Kidney (tissue), 13 donors: ENCODE measurements at regions not wholly inside any gene's neighbourhood (a gene's known extent, or its start where the extent isn't known, plus 50 kb on each side); places are given as distances from the start of the nearest gene placed in this dataset.

Experiments
- DNase-seq, 5 donors: peaks; one replicate each; pipeline ENCODE4 v3.0.0-alpha.2; 2013 to 2020
- FAIRE-seq: peaks from 2 replicates; lab custom pipeline; 2012; peaks lifted over from hg19 to GRCh38; lab: Jason Lieb, UNC
- H3K27ac ChIP-seq, 2 donors: one replicate each; pipeline ENCODE4 v1.7.0; 2013; ENCODE audit warnings: low read depth in 2 of 2, low read length in 2 of 2, inconsistent platforms in 1 of 2
- H3K27me3 ChIP-seq: one replicate; pipeline ENCODE4 v1.7.1; 2013; ENCODE audit warnings: low read length, inconsistent platforms; ENCODE audit not compliant: control insufficient read depth, insufficient read depth
- H3K36me3 ChIP-seq, 3 donors: one replicate each; pipeline versions ENCODE4 v1.7.0 to v1.7.1; 2013; ENCODE audit warnings: low read length in 3 of 3, control low read depth in 1 of 3, inconsistent platforms in 1 of 3; ENCODE audit not compliant: insufficient read depth in 3 of 3, control insufficient read depth in 2 of 3
- H3K4me1 ChIP-seq, 3 donors: one replicate each; pipeline versions ENCODE4 v1.7.0 to v1.7.1; 2013; ENCODE audit warnings: low read length in 3 of 3, inconsistent platforms in 1 of 3, low read depth in 1 of 3; ENCODE audit not compliant: control insufficient read depth in 2 of 3, insufficient read depth in 2 of 3
- H3K4me3 ChIP-seq, 3 donors: one replicate each; pipeline versions ENCODE4 v1.7.0 to v1.8.1; 2013; ENCODE audit warnings: low read length in 3 of 3, control low read depth in 1 of 3, inconsistent platforms in 1 of 3
- H3K9ac ChIP-seq, 3 donors: one replicate each; pipeline versions ENCODE4 v1.7.0 to v1.7.1; 2013; ENCODE audit warnings: low read length in 3 of 3, control low read depth in 1 of 3, inconsistent platforms in 1 of 3
- H3K9me3 ChIP-seq, 3 donors: one replicate each; pipeline versions ENCODE4 v1.7.0 to v1.7.1; 2013; ENCODE audit warnings: low read length in 3 of 3, control low read depth in 1 of 3, inconsistent platforms in 1 of 3; ENCODE audit not compliant: control insufficient read depth in 2 of 3, insufficient read depth in 1 of 3
- intact Hi-C: fragments of 100-400 bp; cut with DNase I; formaldehyde crosslinking; loops from one replicate; pipeline ENCODE4 v1.11.1; 2022
- TF ChIP-seq, protein P1 (sequence below): IDR thresholded peaks from 3 replicates; pipeline ENCODE4 v1.5.1; 2012; ENCODE audit warnings: mild to moderate bottlenecking, moderate library complexity, borderline replicate concordance; ENCODE audit not compliant: insufficient read depth; ENCODE audit errors: extremely low read depth
- donor health status: control.
- donor health status: control.
- donor health status: control.
- donor health status: control.
- donor health status: control.
- donor health status: DM: yes; HTN: yes; CAD: no.
- donor health status: Normal renal cell carcinoma (clear cell type).

DNA sequence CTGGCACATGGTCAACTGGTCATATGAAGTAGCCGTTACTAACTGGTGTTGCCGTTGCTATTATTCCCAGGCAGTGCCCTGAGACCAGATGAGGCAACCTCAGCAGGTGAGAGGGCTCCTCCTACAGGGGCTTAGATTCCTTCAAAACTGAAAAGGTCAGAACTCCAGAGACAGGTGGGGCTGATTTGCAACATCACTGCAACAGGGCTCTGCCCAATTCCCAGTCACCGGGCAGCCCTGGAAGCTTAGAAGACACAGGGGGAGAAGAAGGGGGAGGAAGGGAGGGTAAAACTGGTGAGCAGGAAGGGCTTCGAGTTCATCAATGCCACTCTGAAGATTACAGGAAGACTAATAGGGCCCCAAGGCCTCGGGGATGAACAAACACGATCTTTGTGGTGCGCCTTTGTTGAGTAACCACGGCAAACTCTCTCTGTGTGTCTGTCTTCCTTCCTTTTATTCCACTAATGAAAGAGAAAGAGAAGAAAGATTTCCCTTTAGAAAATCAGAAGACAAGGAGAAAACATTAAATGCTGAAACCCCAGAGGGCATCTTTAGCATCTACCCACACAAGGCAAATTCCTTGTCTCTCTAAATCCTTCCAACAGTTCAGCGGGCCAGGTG, 749.1 kb upstream of the TBX3 start:
- Histone ChIP-seq H3K4me1 (no peaks in the 10 kb centered on the region), H3K4me3 (no peak overlapping the region), H3K36me3 (no peaks in the 10 kb centered on the region), H3K27me3 (no peaks in the 10 kb centered on the region), H3K27ac (no peak overlapping the region), H3K9me3 (peaks cover 0 to 5% (median 0%) of the 10 kb centered on the region in 3 donors), H3K9ac (no peak overlapping the region)
- intact Hi-C loops = no loop called here
- no peak for FAIRE-seq
- no peak for DNase-seq
- TF ChIP-seq, protein P1, sequence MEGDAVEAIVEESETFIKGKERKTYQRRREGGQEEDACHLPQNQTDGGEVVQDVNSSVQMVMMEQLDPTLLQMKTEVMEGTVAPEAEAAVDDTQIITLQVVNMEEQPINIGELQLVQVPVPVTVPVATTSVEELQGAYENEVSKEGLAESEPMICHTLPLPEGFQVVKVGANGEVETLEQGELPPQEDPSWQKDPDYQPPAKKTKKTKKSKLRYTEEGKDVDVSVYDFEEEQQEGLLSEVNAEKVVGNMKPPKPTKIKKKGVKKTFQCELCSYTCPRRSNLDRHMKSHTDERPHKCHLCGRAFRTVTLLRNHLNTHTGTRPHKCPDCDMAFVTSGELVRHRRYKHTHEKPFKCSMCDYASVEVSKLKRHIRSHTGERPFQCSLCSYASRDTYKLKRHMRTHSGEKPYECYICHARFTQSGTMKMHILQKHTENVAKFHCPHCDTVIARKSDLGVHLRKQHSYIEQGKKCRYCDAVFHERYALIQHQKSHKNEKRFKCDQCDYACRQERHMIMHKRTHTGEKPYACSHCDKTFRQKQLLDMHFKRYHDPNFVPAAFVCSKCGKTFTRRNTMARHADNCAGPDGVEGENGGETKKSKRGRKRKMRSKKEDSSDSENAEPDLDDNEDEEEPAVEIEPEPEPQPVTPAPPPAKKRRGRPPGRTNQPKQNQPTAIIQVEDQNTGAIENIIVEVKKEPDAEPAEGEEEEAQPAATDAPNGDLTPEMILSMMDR = no peak

DNA sequence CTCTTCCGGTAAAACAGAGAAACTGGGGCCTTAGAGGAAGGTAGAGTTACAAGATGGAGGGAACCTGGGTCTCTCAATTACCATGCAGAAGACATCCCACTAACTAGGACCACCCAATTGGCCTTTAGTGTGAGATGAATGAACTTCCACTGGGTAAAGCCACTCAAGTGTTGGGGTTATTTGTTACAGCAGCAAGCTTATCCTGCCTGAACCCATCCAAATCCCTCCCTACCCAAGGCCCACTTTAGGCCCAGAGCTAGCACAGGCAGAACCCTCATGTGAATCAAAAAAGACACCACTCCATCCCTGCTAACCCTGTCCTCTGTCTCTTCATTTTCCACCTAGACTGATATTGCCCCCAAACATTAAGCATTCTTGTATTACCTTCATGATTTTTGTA, 746.7 kb upstream of the TBX3 start:
- TF ChIP-seq, protein P1 = no peak
- intact Hi-C loops = no loop called here
- Histone ChIP-seq H3K36me3 (no peaks in the 10 kb centered on the region), H3K9me3 (peaks cover 0 to 5% (median 0%) of the 10 kb centered on the region in 3 donors), H3K4me3 (no peak overlapping the region), H3K27ac (no peak overlapping the region), H3K27me3 (no peaks in the 10 kb centered on the region), H3K4me1 (no peaks in the 10 kb centered on the region), H3K9ac (no peak overlapping the region)
- FAIRE-seq (no peak), DNase-seq (no peak)

- intact Hi-C loops = no loop called here
- TF ChIP-seq, protein P1 = no peak
- Histone ChIP-seq H3K36me3 (no peaks in the 10 kb centered on the region), H3K4me1 (no peaks in the 10 kb centered on the region), H3K4me3 (no peak overlapping the region), H3K9me3 (peaks cover 0 to 5% (median 0%) of the 10 kb centered on the region in 3 donors), H3K9ac (no peak overlapping the region), H3K27me3 (no peaks in the 10 kb centered on the region), H3K27ac (no peak overlapping the region)
- DNase-seq (no peak), FAIRE-seq (no peak)
Measured at GRCh38 chr12:115426732-115427131, 742.8 kb upstream of the TBX3 start.

DNA sequence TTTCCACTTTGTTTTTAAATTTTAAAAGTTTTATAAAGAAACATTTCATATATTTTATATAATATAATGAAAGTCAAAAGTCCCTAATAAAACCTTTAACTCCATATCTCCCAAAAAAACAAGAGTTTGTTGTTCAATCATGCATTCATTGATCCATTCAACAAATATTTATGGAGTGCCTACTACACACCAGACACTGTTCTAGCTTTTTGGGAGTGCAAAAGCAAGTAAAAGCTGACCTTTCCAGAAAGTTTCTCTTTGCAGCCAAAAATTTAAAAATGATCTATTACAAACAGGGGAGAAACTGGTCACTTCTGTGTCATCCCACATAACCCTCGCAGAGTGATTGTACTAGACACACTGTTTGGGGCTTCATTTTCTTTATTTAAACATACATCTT, 740.0 kb upstream of the TBX3 start:
- no peak for FAIRE-seq
- intact Hi-C loops = no loop called here
- H3K4me1 ChIP-seq = no peaks in the 10 kb centered on the region

More for the DNA sequence above, 740.0 kb upstream of the TBX3 start:
- Histone ChIP-seq H3K27ac (no peak overlapping the region), H3K9me3 (no peaks in the 10 kb centered on the region), H3K27me3 (no peaks in the 10 kb centered on the region), H3K4me3 (no peak overlapping the region), H3K9ac (no peak overlapping the region), H3K36me3 (no peaks in the 10 kb centered on the region)
- TF ChIP-seq, protein P1 = no peak
- DNase-seq = no peak
